Body of pancreas (tissue), 4 donors: ENCODE measurements at regions not wholly inside any gene's neighbourhood (a gene's known extent, or its start where the extent isn't known, plus 50 kb on each side); places are given as distances from the start of the nearest gene placed in this dataset.

Source experiments
- CTCF ChIP-seq, 7 experiments: fragments of 450-650 bp in 4 of 7; fragments of 200-600 bp in 3 of 7; sonication (generic) in 3 of 7; IDR thresholded peaks; one replicate each; pipeline ENCODE4 v1.5.1; 2016 to 2019; ENCODE audit warnings: antibody characterized with exemption in 7 of 7
- POLR2A ChIP-seq, 3 donors: fragments of 450-650 bp; IDR thresholded peaks; one replicate each; pipeline ENCODE4 v1.6.1; 2016; ENCODE audit warnings: antibody characterized with exemption in 3 of 3, mild to moderate bottlenecking in 2 of 3

DNA sequence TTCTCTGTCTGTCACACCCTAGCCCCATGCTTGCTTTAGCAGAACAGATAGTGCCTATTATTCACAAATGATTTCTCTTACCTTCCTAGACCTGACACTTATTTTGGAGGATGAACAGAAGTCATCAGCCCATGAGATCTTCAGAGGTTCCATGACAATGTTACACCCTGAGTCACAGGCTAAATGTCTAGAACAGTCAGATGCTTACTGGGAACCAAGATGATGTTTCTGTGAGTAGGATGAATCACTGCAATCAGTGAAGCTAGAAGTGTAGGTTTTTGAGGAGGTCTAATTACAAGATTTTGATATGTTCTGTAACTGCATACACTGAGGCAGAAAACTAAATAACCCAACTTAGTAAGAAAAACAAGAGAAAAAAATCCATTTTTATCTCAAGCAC, 123.0 kb upstream of the THUMPD2 start:
- TF ChIP-seq CTCF (IDR thresholded peaks at IDR 0.05) (no peak), POLR2A (IDR thresholded peaks at IDR 0.05) (no peak)
